ENCODE measurements at regions not wholly inside any gene's neighbourhood (a gene's known extent, or its start where the extent isn't known, plus 50 kb on each side); places are given as distances from the start of the nearest gene placed in this dataset.
A peak's percentile ranks its signal among the peaks of the same experiment; 100 is the strongest.
"Not testable (repeated sequence)": the region's sequence is repeated elsewhere in the genome, so short reads cannot be mapped to it uniquely, and the experiment has no call there.

- Histone ChIP-seq H3K9me3 (no peaks in the 10 kb centered on the region), H3K4me1 (no peaks in the 10 kb centered on the region), H3K36me3 (no peaks in the 10 kb centered on the region), H3K4me3 (no peak overlapping the region), H3K27me3 (no peaks in the 10 kb centered on the region), H3K27ac (no peak overlapping the region)
- peak in 1 of 3 donors; percentile 19 for DNase-seq
- no peak for TF ChIP-seq CTCF (IDR thresholded peaks at IDR 0.05)
- TF ChIP-seq POLR2A (IDR thresholded peaks at IDR 0.05) = no peak
These were observed 249.1 kb downstream of the ADGRD1 start for GRCh38 chr12:131202592-131203378.

- H3K27me3 ChIP-seq = no peaks in the 10 kb centered on the region
These were observed 250.1 kb downstream of the ADGRD1 start for GRCh38 chr12:131203666-131204415.

GRCh38 chr12:131204416-131205274 lies 250.9 kb downstream of the ADGRD1 start:
- Histone ChIP-seq H3K27ac (no peak overlapping the region), H3K9me3 (no peaks in the 10 kb centered on the region), H3K4me3 (no peak overlapping the region), H3K4me1 (no peaks in the 10 kb centered on the region), H3K27me3 (no peaks in the 10 kb centered on the region), H3K36me3 (no peaks in the 10 kb centered on the region)
- DNase-seq = peak in 1 of 3 donors; percentile 22
- TF ChIP-seq POLR2A (IDR thresholded peaks at IDR 0.05) = no peak
- no peak for TF ChIP-seq CTCF (IDR thresholded peaks at IDR 0.05)

More at GRCh38 chr12:131203666-131204415, 250.1 kb downstream of the ADGRD1 start:
- Histone ChIP-seq H3K36me3 (no peaks in the 10 kb centered on the region), H3K4me1 (no peaks in the 10 kb centered on the region), H3K4me3 (no peak overlapping the region), H3K27ac (no peak overlapping the region), H3K9me3 (no peaks in the 10 kb centered on the region)
- peak in 1 of 3 donors; percentile 33 for DNase-seq
- no peak for TF ChIP-seq POLR2A (IDR thresholded peaks at IDR 0.05)
- TF ChIP-seq CTCF (IDR thresholded peaks at IDR 0.05) = no peak

- H3K4me1 ChIP-seq, H3K9me3 ChIP-seq, H3K4me3 ChIP-seq, H3K36me3 ChIP-seq, DNase-seq, H3K27me3 ChIP-seq, H3K27ac ChIP-seq: not testable (repeated sequence)
These were observed 251.7 kb downstream of the ADGRD1 start for GRCh38 chr12:131205275-131205933.

- not testable (repeated sequence) for H3K9me3 ChIP-seq, H3K27ac ChIP-seq, H3K27me3 ChIP-seq, H3K4me3 ChIP-seq, H3K4me1 ChIP-seq, DNase-seq, H3K36me3 ChIP-seq
These were observed 253.1 kb downstream of the ADGRD1 start for GRCh38 chr12:131206630-131207299.

- not testable (repeated sequence) for H3K4me3 ChIP-seq
These were observed 253.6 kb downstream of the ADGRD1 start for GRCh38 chr12:131207300-131207660.

GRCh38 chr12:131207841-131208240 lies 254.1 kb downstream of the ADGRD1 start:
- not testable (repeated sequence) for H3K27ac ChIP-seq, H3K4me1 ChIP-seq, H3K4me3 ChIP-seq, H3K27me3 ChIP-seq, H3K9me3 ChIP-seq, H3K36me3 ChIP-seq
- DNase-seq = peak in 1 of 3 donors; percentile 23

More at GRCh38 chr12:131207300-131207660, 253.6 kb downstream of the ADGRD1 start:
- not testable (repeated sequence) for H3K27me3 ChIP-seq, H3K36me3 ChIP-seq, H3K27ac ChIP-seq, H3K9me3 ChIP-seq, H3K4me1 ChIP-seq, DNase-seq
